Superior temporal gyrus (tissue), 1 donor: ENCODE measurements at regions not wholly inside any gene's neighbourhood (a gene's known extent, or its start where the extent isn't known, plus 50 kb on each side); places are given as distances from the start of the nearest gene placed in this dataset.

ENCODE experiments used
- DNase-seq: peaks from one replicate; pipeline ENCODE4 v3.0.0-alpha.2; 2016; ENCODE audit errors: extremely low spot score

DNA sequence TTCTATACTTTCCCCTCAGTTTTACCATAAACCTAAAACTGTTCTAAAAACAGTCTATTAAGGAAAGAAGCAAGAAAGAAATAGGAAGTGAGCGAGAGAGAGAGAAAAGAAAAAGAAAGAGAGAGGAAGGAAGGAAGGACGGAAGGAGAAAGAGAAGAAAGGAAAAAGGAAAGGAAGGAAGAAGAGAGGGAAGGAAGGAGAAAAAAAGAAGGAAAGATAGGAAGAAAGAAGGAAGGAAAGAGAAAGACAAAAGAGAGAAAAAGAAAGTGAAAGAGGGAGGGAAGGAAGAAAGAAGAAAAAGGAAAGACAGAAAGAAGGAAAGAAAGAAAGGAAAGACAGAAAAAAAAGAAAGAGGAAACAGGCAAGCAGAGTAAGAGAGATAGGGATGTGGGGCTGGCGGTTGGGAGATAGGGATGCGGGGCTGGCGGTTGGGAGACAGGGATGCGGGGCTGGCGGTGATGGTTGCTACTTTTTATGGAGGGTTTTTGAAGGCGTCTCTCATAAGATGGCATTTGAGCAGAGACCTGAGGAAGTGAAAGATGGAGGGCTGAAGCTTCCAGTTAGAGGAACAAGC lies 70.4 kb upstream of the IRF2BP2 start:
- no peak for DNase-seq

DNA sequence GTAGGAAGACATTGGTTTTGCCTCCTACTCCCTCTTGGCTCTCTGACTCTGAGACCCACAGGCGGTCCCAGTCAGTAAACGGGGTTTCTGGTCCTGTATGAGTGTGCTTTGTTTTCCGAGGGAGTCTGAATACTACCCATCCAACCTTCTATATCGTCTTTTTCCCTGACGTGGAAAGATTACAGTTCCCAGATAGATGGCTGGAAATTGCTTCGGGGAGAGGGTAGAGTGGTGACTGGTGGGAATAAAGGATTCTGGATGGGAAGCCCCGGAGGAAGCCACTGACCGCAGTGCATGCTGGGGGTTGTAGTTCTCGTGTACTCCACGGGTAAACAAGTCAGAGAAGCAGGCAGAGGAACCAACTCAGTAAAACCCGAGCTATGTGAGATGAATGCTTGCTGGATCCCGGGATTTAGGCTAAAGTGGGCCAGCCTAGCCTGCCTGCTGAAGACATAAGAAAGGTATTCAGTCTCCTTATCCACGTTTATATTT lies 66.2 kb upstream of the IRF2BP2 start:
- peak; percentile 97 for DNase-seq

- no peak for DNase-seq
Observed at GRCh38 chr1:234675572-234675971, 65.6 kb upstream of the IRF2BP2 start.

GRCh38 chr1:234675006-234675405 lies 65.0 kb upstream of the IRF2BP2 start:
- DNase-seq: no peak

DNA sequence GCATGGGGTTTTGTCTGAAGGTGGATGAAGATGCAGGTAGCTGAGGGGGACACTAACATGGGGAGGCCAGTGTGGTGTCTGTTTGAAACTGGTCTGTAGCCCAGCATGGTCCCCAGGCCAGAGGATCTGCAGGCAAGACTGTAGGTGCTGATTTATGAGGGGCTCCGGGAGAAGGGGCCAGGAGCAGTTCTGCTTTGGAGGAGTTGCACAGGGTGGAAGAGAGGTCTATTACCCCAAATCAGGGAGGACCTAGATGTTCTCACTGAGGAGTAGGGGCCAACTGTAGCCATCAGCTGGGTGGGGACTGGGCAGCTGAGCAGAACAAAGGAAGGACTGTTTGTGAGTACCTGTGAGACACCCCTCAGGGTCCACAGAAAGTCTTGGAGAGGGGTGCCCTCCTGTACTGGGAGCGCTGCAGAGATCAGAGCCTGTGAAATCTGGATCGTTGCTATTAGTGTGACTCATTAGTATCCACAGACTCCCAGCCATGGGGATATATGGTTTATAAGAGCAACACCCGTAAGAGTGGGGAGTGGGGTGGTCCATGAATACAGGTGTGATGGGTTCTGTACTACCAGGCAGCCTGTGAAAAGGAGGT lies 64.3 kb upstream of the IRF2BP2 start:
- no peak for DNase-seq

GRCh38 chr1:234672349-234673135 lies 62.6 kb upstream of the IRF2BP2 start:
- no peak for DNase-seq

DNA sequence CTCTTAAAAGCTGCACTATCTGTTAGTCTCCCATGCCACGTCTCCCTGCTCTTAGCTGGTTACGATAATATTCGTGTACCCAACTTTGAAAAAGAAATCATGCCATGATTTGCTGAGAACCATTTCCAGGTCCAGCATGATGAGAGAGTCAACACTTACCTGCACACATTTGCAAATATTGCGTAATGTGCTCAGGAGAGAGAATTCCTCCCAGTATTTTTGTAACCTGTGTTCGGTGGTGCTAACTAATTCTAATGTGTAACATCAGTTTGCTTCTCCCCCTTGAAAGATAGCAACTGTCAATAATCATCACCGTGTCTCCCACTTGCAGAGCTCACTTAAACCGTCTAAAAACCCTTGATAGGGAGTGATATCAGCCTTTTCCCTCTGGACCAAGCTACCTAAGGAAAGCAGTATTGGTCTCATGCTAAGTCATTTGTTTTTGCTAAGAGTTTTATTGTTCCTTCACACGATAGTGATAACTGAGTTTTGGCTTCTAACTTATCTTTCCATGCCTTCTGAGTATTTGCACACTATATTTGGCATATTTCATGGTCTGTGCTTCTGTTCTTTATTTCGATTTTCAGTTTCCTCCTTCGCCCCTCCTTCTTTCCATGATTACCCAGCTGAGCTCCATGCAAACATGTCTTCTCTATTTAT lies 61.1 kb upstream of the IRF2BP2 start:
- DNase-seq: no peak

DNA sequence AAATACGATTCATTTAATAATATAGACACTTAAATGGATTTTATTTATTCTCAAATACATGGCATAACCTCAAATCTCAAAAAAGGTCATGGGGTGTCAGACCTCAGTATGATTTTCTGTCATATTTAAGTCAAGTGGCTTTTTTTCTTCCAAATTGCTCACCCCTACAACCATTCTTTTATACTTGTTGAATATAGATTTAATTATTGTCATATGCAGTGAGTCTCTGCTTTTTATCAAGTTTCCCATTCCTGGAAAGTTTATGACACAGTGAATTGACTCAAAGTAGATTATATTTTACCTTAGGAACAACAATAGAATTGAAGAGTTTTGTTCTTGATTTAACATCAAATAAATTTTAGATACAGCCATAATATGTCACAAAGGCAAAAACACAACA lies 59.5 kb upstream of the IRF2BP2 start:
- DNase-seq: no peak

- no peak for DNase-seq
Observed at GRCh38 chr1:234668577-234668955, 58.6 kb upstream of the IRF2BP2 start.

DNA sequence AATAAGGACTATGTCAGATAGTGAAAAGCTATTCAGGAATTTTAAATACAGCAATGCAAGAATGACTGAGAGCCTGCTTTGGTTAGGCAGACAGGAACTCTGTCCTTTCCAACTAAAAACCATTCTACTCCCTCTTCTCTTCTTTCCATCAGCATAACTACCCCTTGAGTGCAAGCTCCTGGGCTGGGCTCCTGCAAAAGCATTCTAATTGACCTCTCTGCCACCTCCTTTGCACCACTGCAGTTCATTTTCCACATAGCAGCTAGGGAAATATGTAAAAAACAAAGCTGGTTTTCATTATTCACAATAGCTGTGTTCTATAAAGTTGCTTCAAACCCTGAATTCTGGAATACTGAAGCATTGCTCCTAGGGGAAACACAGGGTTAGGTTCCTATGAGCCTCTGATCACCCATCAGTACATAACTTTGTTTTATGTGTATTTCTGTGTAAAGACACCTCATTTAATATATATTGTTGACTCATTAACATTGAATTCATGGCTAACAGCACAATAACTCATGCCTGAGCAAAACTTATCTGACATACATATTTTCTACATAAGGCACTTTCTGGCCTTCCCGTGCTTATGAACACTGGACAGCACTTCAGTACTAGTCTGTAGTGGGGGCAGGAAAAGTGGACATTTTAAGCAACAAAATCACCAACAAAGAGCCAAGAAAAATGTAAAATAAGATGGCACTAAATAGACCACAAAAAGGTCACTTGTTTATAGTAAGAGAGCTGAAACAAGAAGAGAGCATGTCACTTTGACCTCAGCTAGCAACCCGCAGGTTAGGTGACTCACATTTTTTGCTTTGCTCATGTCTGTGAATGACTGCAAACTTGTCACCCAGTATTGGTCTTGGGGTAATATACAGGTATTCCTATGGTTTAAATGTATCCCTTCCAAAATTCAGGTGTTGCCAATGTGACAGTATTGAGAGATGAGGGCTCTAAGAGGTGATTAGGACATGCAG lies 57.9 kb upstream of the IRF2BP2 start:
- DNase-seq: no peak

GRCh38 chr1:234666761-234667160 lies 56.8 kb upstream of the IRF2BP2 start:
- no peak for DNase-seq

DNA sequence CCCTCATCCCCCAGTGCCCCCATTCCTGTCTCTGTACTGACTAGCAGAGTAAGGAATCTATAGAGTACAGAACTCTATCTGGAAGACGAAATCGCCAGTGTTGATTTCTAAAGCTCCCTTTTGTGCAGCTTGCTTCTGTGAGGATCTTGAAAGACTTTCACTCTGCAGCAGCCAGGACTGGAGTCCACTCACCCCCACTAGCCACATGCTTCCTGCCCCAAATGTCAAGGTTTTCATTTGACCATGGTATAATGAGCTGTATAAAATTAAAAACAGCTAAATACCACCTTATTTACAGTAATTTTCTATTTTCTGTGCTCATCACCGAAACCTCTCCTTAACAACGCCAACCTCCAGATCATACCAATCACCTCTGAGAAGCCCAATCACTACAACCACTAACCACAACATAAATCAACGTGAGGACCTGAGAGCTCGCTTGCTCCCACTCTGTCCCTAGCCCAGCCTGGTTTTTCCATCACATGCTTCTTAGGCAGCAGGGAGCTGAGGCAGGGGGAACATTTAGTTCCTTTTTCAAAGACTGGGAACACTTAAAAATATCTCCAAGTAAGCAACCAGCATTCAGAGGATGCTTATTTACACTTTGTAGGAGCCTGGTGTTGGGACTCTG lies 56.1 kb upstream of the IRF2BP2 start:
- DNase-seq: no peak

DNA sequence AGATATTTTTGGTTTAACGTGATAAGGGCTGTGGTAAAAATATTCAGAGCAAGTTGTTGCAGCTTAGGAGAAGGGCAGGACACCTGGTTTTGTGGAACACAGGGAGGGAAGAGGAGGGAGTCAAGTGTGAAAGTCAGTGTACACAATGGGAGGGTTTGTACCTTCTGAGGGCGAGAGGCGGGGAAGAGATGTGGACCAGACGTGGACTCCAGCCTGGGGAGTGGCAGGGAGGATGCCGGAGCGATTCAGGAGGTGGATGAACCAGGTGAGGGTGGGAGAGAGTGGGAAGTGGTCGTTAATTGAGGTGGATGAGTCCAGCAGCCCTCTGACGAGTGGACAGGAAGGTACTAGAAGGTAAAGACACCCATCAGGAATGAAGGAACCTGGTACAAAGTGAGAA lies 52.2 kb upstream of the IRF2BP2 start:
- no peak for DNase-seq

GRCh38 chr1:234661317-234661928 lies 51.4 kb upstream of the IRF2BP2 start:
- DNase-seq: no peak

DNA sequence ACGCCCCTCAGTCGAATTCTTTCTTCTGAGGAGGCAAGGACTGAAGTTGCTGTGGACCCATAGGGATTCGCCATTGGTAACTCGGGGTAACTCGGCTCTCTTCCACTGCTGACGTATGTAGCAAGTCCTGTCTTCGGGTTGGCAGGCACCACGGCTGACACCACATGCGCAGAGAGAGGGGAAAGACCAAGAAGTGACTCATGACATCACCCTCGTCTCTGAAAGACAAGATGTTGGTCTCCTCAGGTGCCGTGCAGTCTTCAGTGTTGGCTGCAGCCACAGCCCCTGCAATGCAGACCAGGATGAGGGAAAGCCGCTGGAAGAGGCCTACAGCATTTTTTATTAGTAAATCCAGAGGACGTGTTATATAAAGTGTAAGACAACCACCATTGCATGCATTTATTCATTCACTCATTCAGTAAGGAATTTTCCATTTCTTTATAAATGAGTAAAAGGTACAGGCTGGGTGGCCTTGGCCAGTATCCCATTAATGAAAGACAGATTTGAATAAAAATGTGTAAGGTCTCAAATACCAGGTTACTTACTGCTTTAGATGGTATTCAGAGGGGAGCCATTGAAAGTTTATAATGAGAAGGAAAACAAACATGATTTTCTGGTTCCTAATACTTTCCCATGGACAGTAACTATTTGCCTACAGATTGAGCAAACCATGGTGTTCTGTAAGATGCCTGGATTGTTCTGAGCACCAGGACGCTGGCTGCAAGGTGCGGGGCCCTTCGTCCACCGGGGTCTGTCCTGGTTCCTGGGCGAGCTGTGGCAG lies 50.7 kb upstream of the IRF2BP2 start:
- no peak for DNase-seq
